Omental fat pad (tissue), 3 donors: ENCODE measurements at regions not wholly inside any gene's neighbourhood (a gene's known extent, or its start where the extent isn't known, plus 50 kb on each side); places are given as distances from the start of the nearest gene placed in this dataset.

Experiments used
- ATAC-seq: fragments of 150-250 bp; one replicate; pipeline ENCODE4 v1.9.1; 2016; ENCODE audit warnings: mild to moderate bottlenecking, moderate library complexity; ENCODE audit not compliant: low FRiP score
- DNase-seq: peaks from one replicate; pipeline ENCODE4 v3.0.0-alpha.2; 2019; ENCODE audit warnings: low spot score
- TF ChIP-seq, protein P1 (sequence below), 3 donors: fragments of 450-650 bp; IDR thresholded peaks; one replicate each; pipeline ENCODE4 v1.5.1; 2016 to 2017; ENCODE audit warnings: antibody characterized with exemption in 3 of 3, mild to moderate bottlenecking in 3 of 3, moderate library complexity in 2 of 3

DNA sequence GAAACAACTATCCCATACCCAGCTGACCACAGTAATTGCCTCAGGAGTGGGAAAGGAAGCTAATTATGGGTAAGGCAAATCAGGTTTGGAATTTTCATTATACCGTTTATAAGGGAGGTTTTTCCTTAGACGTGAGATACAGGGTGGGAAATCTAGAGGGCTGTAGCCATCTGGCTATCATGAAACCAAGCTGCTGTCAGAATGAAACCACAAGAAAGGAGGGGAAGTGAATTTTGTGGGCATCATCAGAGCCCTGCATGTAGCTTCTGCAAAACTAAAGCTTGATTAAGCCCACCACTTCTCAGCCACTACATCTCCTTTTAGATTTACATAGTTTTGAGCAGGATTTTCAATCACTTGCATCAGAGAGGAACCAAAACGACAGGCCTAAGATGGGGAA is 893.5 kb downstream of the TUSC7 start:
- DNase-seq: no peak
- ATAC-seq: no peak
- TF ChIP-seq, protein P1, sequence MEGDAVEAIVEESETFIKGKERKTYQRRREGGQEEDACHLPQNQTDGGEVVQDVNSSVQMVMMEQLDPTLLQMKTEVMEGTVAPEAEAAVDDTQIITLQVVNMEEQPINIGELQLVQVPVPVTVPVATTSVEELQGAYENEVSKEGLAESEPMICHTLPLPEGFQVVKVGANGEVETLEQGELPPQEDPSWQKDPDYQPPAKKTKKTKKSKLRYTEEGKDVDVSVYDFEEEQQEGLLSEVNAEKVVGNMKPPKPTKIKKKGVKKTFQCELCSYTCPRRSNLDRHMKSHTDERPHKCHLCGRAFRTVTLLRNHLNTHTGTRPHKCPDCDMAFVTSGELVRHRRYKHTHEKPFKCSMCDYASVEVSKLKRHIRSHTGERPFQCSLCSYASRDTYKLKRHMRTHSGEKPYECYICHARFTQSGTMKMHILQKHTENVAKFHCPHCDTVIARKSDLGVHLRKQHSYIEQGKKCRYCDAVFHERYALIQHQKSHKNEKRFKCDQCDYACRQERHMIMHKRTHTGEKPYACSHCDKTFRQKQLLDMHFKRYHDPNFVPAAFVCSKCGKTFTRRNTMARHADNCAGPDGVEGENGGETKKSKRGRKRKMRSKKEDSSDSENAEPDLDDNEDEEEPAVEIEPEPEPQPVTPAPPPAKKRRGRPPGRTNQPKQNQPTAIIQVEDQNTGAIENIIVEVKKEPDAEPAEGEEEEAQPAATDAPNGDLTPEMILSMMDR (IDR thresholded peaks at IDR 0.05): no peak

DNA sequence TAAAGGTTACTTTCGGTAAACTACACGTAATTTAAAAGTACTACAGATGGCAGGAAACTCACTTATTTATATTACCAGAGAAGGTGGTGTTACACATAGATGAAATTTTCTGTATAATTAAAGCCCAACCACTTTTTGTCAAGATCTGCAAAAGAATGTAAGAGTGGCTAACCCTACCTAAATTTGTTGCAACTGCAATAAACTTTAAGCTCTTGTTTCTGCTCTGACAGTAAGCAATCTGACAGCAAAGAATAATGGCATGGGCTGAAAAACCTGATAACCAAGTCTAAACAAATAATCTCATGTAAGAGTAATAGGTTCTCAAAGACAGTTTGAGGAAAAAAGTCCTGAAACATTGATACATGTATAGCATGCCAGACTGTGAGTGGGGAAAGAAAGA is 897.3 kb downstream of the TUSC7 start:
- TF ChIP-seq, protein P1 (IDR thresholded peaks at IDR 0.05): no peak
- no peak for DNase-seq
- ATAC-seq: no peak

DNA sequence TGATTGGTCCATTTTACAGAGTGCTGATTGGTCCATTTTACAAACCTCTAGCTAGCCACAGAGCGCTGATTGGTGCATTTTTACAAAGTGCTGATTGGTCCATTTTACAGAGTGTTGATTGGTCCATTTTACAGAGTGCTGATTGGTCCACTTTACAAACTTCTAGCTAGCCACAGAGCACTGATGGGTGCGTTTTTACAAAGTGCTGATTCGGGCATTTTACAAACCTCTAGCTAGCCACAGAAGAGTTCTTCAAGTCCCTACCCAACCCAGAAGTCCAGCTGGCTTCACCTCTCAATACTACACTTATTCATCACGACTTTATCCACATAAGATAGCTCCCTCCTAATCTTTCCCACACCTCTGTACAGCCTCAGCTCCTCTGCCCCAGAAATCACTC is 899.8 kb downstream of the TUSC7 start:
- ATAC-seq: no peak
- TF ChIP-seq, protein P1 (IDR thresholded peaks at IDR 0.05): no peak
- no peak for DNase-seq

GRCh38 chr3:117610156-117610555 is 900.6 kb downstream of the TUSC7 start:
- no peak for DNase-seq

GRCh38 chr3:117611211-117611610 is 901.6 kb downstream of the TUSC7 start:
- no peak for DNase-seq
- no peak for ATAC-seq
- TF ChIP-seq, protein P1 (IDR thresholded peaks at IDR 0.05): no peak

More at GRCh38 chr3:117610156-117610555, 900.6 kb downstream of the TUSC7 start:
- TF ChIP-seq, protein P1 (IDR thresholded peaks at IDR 0.05): no peak
- ATAC-seq: no peak

DNA sequence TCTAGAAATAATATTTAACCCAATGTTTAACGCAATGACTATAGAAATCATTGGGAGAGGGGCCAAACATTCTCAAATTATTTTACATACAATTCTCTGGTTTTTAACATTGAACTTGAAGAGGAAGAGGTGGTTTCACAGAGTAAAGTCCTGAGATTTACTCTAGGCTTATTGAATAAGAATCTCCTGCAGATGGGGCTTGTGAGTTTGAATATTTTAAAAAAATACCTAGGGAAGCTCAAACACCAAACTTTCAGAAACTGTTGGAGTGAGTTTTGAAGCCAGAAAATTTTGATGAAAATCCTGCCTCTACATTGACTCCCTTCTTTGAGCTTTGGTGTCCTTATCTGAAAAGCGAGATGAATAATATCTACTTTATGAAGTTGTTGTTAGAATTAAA is 906.6 kb downstream of the TUSC7 start:
- TF ChIP-seq, protein P1 (IDR thresholded peaks at IDR 0.05): no peak
- DNase-seq (no peak), ATAC-seq (no peak)

GRCh38 chr3:117617906-117618305 is 908.3 kb downstream of the TUSC7 start:
- DNase-seq (no peak), ATAC-seq (no peak)
- TF ChIP-seq, protein P1 (IDR thresholded peaks at IDR 0.05): no peak
